ENCODE measurements at regions not wholly inside any gene's neighbourhood (a gene's known extent, or its start where the extent isn't known, plus 50 kb on each side); places are given as distances from the start of the nearest gene placed in this dataset.

DNA sequence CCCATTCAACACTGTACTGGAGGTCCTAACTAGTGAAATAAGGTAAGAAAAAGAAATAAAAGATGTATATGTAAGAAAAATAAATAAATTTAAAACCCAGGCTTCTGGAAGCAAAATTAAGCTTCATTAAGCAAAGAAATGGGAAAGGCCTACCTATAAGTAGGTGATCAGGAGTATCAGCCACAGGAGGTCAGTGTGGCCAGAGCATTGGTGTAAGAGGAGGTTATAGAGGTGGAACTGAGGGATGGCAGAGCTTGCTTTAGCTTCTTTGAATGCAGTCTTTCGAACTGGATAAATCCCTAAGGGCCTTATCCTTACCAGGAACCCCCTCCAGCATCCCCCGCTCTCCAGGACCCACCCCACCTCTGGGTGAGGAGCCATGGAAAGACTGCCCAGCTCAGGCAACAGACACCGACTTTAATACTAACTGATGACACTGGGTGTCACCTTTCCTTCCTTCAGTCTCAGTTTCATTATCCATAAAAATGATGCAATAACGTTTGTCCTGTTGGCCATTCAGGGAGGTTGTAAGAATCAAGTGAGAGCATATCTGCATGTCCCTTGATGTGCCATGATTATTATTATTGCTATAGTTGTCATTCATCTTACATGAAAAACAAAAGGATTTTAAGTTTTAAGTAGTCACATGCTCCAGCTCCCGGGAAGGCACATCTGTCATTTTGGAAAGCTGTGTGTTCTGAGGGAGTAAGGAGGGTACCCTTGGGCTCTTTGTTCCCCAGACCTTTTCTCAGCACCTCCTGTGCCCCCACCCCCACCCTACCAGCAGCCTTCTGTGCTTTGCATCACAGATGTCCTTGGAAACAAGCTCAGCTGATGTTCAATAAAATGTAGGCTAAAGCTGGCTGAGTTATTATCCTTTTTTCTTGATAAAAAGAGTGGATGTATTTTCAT is 50.8 kb upstream of the CTNNA1 start:
- H3K36me3 ChIP-seq (ENCODE audit: insufficient read depth, low read length) = no peaks in the 10 kb centered on the region

DNA sequence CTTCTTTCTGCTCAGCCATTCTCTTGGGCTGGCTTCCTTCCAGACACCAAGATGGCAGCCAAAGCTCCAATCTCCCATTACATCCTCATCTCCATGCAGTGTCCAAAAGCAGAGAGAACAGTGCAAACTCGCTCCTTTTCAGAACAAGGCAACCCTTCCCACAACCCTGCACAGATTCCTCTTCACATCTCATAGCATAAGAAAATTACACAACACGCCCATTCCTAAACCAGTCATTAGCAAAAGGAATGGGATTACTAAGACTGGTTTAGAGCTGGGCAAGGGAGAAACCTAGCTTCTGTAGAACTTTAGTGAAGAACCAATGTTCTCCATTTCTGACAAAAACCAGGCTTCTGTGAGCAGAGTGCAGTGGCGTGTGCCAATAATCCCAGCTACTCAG is 51.5 kb upstream of the CTNNA1 start:
- Histone ChIP-seq H2AFZ (ENCODE audit: low read length, unreplicated experiment) (no peak overlapping the region), H3K4me1 (ENCODE audit: control insufficient read depth, insufficient read depth, low read length, unreplicated experiment) (peaks cover 15% of the 10 kb centered on the region)

More for the DNA sequence above, 50.8 kb upstream of the CTNNA1 start:
- no peak overlapping the region for H3K4me3 ChIP-seq (ENCODE audit: low read depth, low read length)
- H3K27me3 ChIP-seq (ENCODE audit: insufficient read depth, low read length) = no peaks in the 10 kb centered on the region
- peaks cover 19% of the 10 kb centered on the region for H3K4me1 ChIP-seq (ENCODE audit: control insufficient read depth, insufficient read depth, low read length, unreplicated experiment)
- H2AFZ ChIP-seq (ENCODE audit: low read length, unreplicated experiment) = no peak overlapping the region
- H3K79me2 ChIP-seq (ENCODE audit: control insufficient read depth, insufficient read depth, low read length, unreplicated experiment) = no peaks in the 10 kb centered on the region
- H3K27ac ChIP-seq (ENCODE audit: low read depth, low read length) = no peak overlapping the region

GRCh38 chr5:138700581-138701362 is 52.5 kb upstream of the CTNNA1 start:
- Histone ChIP-seq H3K27ac (ENCODE audit: low read depth, low read length) (no peak overlapping the region), H2AFZ (ENCODE audit: low read length, unreplicated experiment) (no peak overlapping the region), H3K79me2 (ENCODE audit: control insufficient read depth, insufficient read depth, low read length, unreplicated experiment) (no peaks in the 10 kb centered on the region), H3K4me3 (ENCODE audit: low read depth, low read length) (no peak overlapping the region), H3K27me3 (ENCODE audit: insufficient read depth, low read length) (no peaks in the 10 kb centered on the region), H3K36me3 (ENCODE audit: insufficient read depth, low read length) (no peaks in the 10 kb centered on the region), H3K4me1 (ENCODE audit: control insufficient read depth, insufficient read depth, low read length, unreplicated experiment) (peaks cover 19% of the 10 kb centered on the region)

More for the DNA sequence above, 51.5 kb upstream of the CTNNA1 start:
- Histone ChIP-seq H3K27me3 (ENCODE audit: insufficient read depth, low read length) (no peaks in the 10 kb centered on the region), H3K27ac (ENCODE audit: low read depth, low read length) (no peak overlapping the region), H3K36me3 (ENCODE audit: insufficient read depth, low read length) (no peaks in the 10 kb centered on the region), H3K79me2 (ENCODE audit: control insufficient read depth, insufficient read depth, low read length, unreplicated experiment) (no peaks in the 10 kb centered on the region), H3K4me3 (ENCODE audit: low read depth, low read length) (no peak overlapping the region)

- H3K27ac ChIP-seq (ENCODE audit: low read depth, low read length) = no peak overlapping the region
- no peak overlapping the region for H3K4me3 ChIP-seq (ENCODE audit: low read depth, low read length)
- peaks cover 20% of the 10 kb centered on the region for H3K4me1 ChIP-seq (ENCODE audit: control insufficient read depth, insufficient read depth, low read length, unreplicated experiment)
- no peaks in the 10 kb centered on the region for H3K27me3 ChIP-seq (ENCODE audit: insufficient read depth, low read length)
- no peaks in the 10 kb centered on the region for H3K79me2 ChIP-seq (ENCODE audit: control insufficient read depth, insufficient read depth, low read length, unreplicated experiment)
- H2AFZ ChIP-seq (ENCODE audit: low read length, unreplicated experiment) = no peak overlapping the region
- no peaks in the 10 kb centered on the region for H3K36me3 ChIP-seq (ENCODE audit: insufficient read depth, low read length)
Observed at GRCh38 chr5:138699482-138699881, 53.7 kb upstream of the CTNNA1 start.

DNA sequence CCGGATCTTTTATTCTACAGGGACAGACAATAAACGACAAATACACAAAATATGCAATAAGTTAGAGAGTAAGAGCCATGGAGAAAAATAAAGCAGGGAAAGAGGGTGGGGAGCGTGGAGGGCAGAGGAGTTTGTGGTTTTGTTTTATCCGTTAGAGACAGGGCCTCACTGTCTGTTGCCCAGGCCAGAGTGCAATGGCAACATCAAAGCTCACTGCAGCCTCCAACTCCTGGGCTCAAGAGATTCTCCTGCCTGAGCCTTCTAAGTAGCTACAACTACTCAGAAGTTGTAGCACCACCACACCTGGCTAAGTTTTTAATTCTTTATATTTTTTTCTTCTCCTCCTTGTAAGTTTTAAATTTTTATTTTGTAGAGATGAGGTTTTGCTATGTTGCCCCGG is 54.5 kb upstream of the CTNNA1 start:
- peaks cover 20% of the 10 kb centered on the region for H3K4me1 ChIP-seq (ENCODE audit: control insufficient read depth, insufficient read depth, low read length, unreplicated experiment)
- H3K27me3 ChIP-seq (ENCODE audit: insufficient read depth, low read length) = no peaks in the 10 kb centered on the region
- H3K79me2 ChIP-seq (ENCODE audit: control insufficient read depth, insufficient read depth, low read length, unreplicated experiment) = no peaks in the 10 kb centered on the region
- H2AFZ ChIP-seq (ENCODE audit: low read length, unreplicated experiment) = no peak overlapping the region
- no peak overlapping the region for H3K4me3 ChIP-seq (ENCODE audit: low read depth, low read length)
- no peak overlapping the region for H3K27ac ChIP-seq (ENCODE audit: low read depth, low read length)
- no peaks in the 10 kb centered on the region for H3K36me3 ChIP-seq (ENCODE audit: insufficient read depth, low read length)

DNA sequence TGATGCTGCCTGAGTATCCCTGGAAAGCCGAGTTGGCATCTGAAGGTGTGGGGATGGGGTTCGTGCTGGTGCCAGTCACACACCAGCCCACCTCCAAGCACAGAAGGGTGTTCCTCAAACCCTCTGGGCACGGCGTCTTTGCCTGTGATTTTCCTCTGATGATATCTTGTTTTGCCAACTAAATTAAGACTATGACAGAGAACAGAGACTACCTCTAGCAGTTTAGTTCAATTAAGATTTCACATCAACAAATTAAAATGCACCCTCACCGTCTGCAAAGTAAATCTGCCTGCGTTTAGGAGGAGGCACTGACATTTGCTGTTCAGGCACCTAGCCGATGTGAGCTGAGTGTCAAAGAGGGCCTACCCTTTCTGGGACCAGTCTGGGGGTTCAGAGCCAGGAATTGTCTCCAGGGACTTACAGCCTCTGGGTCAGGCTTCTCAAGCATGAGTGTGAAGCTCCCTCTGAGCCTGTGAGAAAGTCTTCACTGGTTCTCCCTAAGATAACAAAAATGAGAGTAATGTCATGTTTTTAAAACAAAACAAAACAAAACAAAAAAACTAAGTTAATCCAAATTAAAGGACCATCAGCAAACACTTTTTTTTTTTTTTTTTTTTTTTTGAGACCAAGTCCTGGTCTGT is 55.4 kb upstream of the CTNNA1 start:
- H3K4me3 ChIP-seq (ENCODE audit: low read depth, low read length) = no peak overlapping the region
- no peak overlapping the region for H3K27ac ChIP-seq (ENCODE audit: low read depth, low read length)
- no peaks in the 10 kb centered on the region for H3K36me3 ChIP-seq (ENCODE audit: insufficient read depth, low read length)
- H3K27me3 ChIP-seq (ENCODE audit: insufficient read depth, low read length) = no peaks in the 10 kb centered on the region
- H2AFZ ChIP-seq (ENCODE audit: low read length, unreplicated experiment) = no peak overlapping the region
- H3K79me2 ChIP-seq (ENCODE audit: control insufficient read depth, insufficient read depth, low read length, unreplicated experiment) = no peaks in the 10 kb centered on the region
- H3K4me1 ChIP-seq (ENCODE audit: control insufficient read depth, insufficient read depth, low read length, unreplicated experiment) = peaks cover 20% of the 10 kb centered on the region

DNA sequence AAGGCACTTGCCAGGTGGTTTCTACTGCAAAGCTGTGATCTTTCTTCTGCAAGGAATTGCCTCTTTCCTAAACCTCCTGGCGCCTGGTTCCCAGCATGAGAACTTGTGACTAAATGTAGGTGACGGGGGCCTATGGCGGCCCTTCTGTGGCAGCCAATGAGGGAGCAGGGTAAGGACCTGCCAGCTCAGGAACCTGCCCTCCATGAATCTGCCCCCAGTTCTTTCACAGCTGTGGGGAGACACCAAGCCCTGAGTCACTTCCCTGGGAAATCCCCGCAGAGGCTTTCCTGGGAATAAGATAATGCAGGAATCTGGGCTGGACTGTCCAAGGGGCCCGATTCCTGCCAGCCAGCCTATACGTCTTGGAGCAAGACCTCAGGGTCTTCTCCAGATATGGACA is 56.7 kb upstream of the CTNNA1 start:
- Histone ChIP-seq H3K79me2 (ENCODE audit: control insufficient read depth, insufficient read depth, low read length, unreplicated experiment) (no peaks in the 10 kb centered on the region), H3K27ac (ENCODE audit: low read depth, low read length) (no peak overlapping the region), H3K4me1 (ENCODE audit: control insufficient read depth, insufficient read depth, low read length, unreplicated experiment) (peaks cover 17% of the 10 kb centered on the region), H3K36me3 (ENCODE audit: insufficient read depth, low read length) (no peaks in the 10 kb centered on the region), H2AFZ (ENCODE audit: low read length, unreplicated experiment) (no peak overlapping the region), H3K4me3 (ENCODE audit: low read depth, low read length) (no peak overlapping the region), H3K27me3 (ENCODE audit: insufficient read depth, low read length) (no peaks in the 10 kb centered on the region)

DNA sequence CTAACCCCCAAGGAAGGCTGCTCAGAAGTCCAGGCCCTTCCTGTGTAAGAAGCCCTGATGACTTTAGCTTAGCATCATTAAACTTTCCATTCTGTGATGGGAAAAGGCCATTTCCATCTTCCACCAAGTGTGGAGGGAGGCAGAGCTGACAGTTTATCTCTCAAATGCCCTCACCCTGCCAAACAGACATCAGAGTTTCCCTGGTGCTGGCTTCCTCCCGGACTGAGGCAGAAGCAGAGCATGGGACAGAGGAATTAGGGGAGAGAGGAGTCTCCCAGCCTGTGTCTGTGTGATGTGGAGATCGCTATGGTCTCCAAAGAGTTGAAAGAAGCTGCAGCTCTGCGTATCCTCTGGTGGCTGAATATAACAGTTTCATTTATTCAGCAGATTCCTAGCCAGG is 57.4 kb upstream of the CTNNA1 start:
- H3K36me3 ChIP-seq (ENCODE audit: insufficient read depth, low read length) = no peaks in the 10 kb centered on the region
- no peak overlapping the region for H2AFZ ChIP-seq (ENCODE audit: low read length, unreplicated experiment)
- H3K79me2 ChIP-seq (ENCODE audit: control insufficient read depth, insufficient read depth, low read length, unreplicated experiment) = no peaks in the 10 kb centered on the region
- no peak overlapping the region for H3K27ac ChIP-seq (ENCODE audit: low read depth, low read length)
- H3K27me3 ChIP-seq (ENCODE audit: insufficient read depth, low read length) = no peaks in the 10 kb centered on the region
- H3K4me1 ChIP-seq (ENCODE audit: control insufficient read depth, insufficient read depth, low read length, unreplicated experiment) = peaks cover 17% of the 10 kb centered on the region
- H3K4me3 ChIP-seq (ENCODE audit: low read depth, low read length) = no peak overlapping the region

DNA sequence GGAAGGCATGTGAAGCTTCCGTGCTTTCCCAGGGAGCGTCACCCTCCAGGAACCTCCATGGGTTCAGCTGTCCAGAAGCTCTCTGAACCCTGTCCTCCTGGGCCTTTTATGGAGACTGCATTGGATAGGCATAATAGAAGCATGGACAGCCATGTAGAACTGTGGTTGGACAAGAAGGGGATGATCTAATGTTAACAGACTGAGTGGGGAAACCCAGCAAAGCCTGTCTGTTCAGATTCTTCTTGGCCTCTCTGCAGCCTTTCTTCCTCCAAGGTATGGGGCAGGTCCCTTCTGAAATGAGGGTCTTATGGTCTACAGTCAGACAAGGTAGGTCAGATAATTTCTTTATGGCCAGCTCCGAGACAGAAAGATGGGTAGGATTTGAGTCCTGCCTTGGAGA is 59.1 kb upstream of the CTNNA1 start:
- Histone ChIP-seq H3K36me3 (ENCODE audit: insufficient read depth, low read length) (no peaks in the 10 kb centered on the region), H2AFZ (ENCODE audit: low read length, unreplicated experiment) (no peak overlapping the region), H3K79me2 (ENCODE audit: control insufficient read depth, insufficient read depth, low read length, unreplicated experiment) (no peaks in the 10 kb centered on the region), H3K4me1 (ENCODE audit: control insufficient read depth, insufficient read depth, low read length, unreplicated experiment) (peaks cover 17% of the 10 kb centered on the region), H3K4me3 (ENCODE audit: low read depth, low read length) (no peak overlapping the region), H3K27me3 (ENCODE audit: insufficient read depth, low read length) (no peaks in the 10 kb centered on the region), H3K27ac (ENCODE audit: low read depth, low read length) (no peak overlapping the region)

- Histone ChIP-seq H3K4me1 (ENCODE audit: control insufficient read depth, insufficient read depth, low read length, unreplicated experiment) (peaks cover 12% of the 10 kb centered on the region), H3K27ac (ENCODE audit: low read depth, low read length) (no peak overlapping the region), H2AFZ (ENCODE audit: low read length, unreplicated experiment) (no peak overlapping the region), H3K36me3 (ENCODE audit: insufficient read depth, low read length) (no peaks in the 10 kb centered on the region), H3K79me2 (ENCODE audit: control insufficient read depth, insufficient read depth, low read length, unreplicated experiment) (no peaks in the 10 kb centered on the region), H3K27me3 (ENCODE audit: insufficient read depth, low read length) (no peaks in the 10 kb centered on the region), H3K4me3 (ENCODE audit: low read depth, low read length) (no peak overlapping the region)
Observed at GRCh38 chr5:138692370-138692769, 60.9 kb upstream of the CTNNA1 start.

All from ACC112 (cell line).